Immature natural killer cell (primary cell): ENCODE measurements at regions not wholly inside any gene's neighbourhood (a gene's known extent, or its start where the extent isn't known, plus 50 kb on each side); places are given as distances from the start of the nearest gene placed in this dataset.

Experiments used
- DNase-seq, 3 donors: peaks; one replicate each; pipeline ENCODE4 v3.0.0; 2022; ENCODE audit warnings: mixed read lengths in 1 of 3
- H3K27ac Mint-ChIP-seq, 6 donors: one replicate each; pipeline ENCODE4 v1.8.0; 2020; ENCODE audit warnings: mixed read lengths in 6 of 6, mild to moderate bottlenecking in 5 of 6, inconsistent platforms in 4 of 6, moderate library complexity in 3 of 6
- H3K27me3 Mint-ChIP-seq, 3 donors: one replicate each; pipeline ENCODE4 v1.8.0; 2020 to 2021; ENCODE audit warnings: low read depth in 3 of 3, mild to moderate bottlenecking in 3 of 3, mixed read lengths in 3 of 3, moderate library complexity in 3 of 3, inconsistent platforms in 1 of 3
- H3K36me3 Mint-ChIP-seq, 3 donors: one replicate each; pipeline ENCODE4 v1.8.0; 2020; ENCODE audit warnings: mixed read lengths in 3 of 3, inconsistent platforms in 2 of 3, mild to moderate bottlenecking in 2 of 3
- H3K4me1 Mint-ChIP-seq, 2 donors: one replicate each; pipeline ENCODE4 v1.8.0; 2020; ENCODE audit warnings: inconsistent platforms in 2 of 2, mild to moderate bottlenecking in 2 of 2, mixed read lengths in 2 of 2, moderate library complexity in 1 of 2
- H3K4me3 Mint-ChIP-seq, 5 donors: one replicate each; pipeline ENCODE4 v1.8.0; 2020; ENCODE audit warnings: mild to moderate bottlenecking in 5 of 5, mixed read lengths in 5 of 5, inconsistent platforms in 3 of 5, moderate library complexity in 3 of 5
- H3K9me3 Mint-ChIP-seq, 6 donors: one replicate each; pipeline ENCODE4 v1.8.0; 2020; ENCODE audit warnings: mild to moderate bottlenecking in 6 of 6, mixed read lengths in 6 of 6, inconsistent platforms in 4 of 6, moderate library complexity in 3 of 6

DNA sequence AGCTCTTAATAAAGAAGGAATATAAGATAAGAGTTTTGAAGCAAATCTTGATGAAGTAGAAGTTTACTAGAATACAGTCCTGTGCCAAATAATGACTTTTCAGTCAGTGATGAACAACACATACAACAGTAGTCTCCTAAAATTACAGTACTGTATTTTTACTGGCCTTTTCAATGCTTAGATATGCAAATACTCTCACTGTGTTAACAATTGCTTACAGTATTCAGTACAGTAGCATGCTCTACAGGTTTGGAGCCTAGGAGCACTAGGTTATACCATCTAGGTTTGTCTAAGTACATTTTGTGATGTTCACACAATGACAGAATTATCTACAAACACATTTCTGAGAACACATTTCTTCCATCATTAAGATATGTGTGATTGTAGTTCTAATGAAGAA, 316.7 kb upstream of the KLHL1 start:
- Mint-ChIP-seq H3K27me3 (no peaks in the 10 kb centered on the region), H3K27ac (no peak overlapping the region), H3K4me3 (no peak overlapping the region), H3K9me3 (peaks cover 6 to 24% (median 9%) of the 10 kb centered on the region in 6 donors), H3K4me1 (no peaks in the 10 kb centered on the region), H3K36me3 (peaks cover 0 to 3% (median 0%) of the 10 kb centered on the region in 3 donors)
- DNase-seq, result no peak

DNA sequence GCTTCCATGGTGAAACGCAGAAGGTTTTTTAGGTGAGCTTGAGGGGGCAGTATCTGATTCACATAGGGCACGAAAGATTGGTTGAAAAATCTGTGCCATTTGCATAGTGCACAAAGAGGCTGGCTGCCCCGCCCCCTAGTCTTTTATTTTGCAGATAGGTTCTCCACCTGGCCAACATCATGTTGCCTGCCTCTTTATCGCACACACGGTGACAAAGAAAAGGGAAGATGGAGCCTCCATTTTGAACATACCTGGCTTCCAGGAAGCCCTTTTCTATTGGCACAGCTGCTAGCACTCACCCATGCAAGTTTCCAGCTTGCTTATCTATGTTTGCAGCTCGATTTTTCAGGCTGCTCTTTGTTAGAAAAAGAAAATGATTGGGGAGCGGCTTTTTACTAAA, 316.2 kb upstream of the KLHL1 start:
- H3K27me3 Mint-ChIP-seq, result no peaks in the 10 kb centered on the region
- H3K27ac Mint-ChIP-seq, result no peak overlapping the region
- H3K4me1 Mint-ChIP-seq, result no peaks in the 10 kb centered on the region
- peaks cover 0 to 3% (median 0%) of the 10 kb centered on the region in 3 donors for H3K36me3 Mint-ChIP-seq
- peaks cover 4 to 24% (median 8%) of the 10 kb centered on the region in 6 donors for H3K9me3 Mint-ChIP-seq
- no peak for DNase-seq
- H3K4me3 Mint-ChIP-seq, result no peak overlapping the region

DNA sequence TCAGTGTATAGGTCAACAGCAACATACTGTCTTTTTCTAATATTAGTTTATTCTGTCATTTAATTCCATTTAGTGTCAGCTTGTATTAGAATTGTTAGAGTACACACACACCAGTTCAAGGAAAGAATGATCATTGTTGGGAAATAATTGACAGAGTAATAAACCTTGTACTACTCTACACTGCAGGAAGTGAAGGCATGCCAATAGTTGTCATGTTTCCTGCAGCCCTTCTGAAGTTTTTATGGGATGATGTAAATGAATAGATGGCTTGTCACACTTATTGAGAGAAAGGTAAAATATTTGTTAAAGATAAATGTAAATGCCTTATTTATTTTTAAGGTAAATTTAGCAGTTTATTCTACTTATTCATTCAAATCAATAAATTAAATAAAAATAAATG, 306.9 kb upstream of the KLHL1 start:
- Mint-ChIP-seq H3K9me3 (peaks cover 0 to 35% (median 23%) of the 10 kb centered on the region in 6 donors), H3K27ac (no peak overlapping the region), H3K27me3 (peaks cover 0 to 3% (median 0%) of the 10 kb centered on the region in 3 donors), H3K4me3 (no peak overlapping the region), H3K4me1 (no peaks in the 10 kb centered on the region), H3K36me3 (no peaks in the 10 kb centered on the region)
- DNase-seq, result no peak

DNA sequence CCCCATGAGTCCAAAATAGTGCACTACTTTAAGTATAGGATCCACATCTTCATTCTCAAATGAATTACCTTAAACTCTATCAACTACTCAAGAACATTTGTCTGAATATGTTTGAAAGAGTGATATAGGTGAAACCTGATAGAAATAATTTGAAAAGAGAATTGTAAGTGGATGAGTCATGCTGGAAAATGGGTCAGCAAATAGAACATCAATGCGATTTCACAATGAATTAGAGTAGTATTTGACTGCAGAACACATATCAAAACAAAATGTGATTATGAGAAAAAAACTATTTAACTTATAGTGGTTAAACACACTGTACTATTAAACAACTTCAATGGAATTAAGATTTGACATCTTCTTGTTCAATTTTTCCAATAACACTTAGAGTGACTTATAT, 300.6 kb upstream of the KLHL1 start:
- H3K4me1 Mint-ChIP-seq, result no peaks in the 10 kb centered on the region
- peaks cover 0 to 2% (median 0%) of the 10 kb centered on the region in 3 donors for H3K27me3 Mint-ChIP-seq
- no peaks in the 10 kb centered on the region for H3K36me3 Mint-ChIP-seq
- H3K27ac Mint-ChIP-seq, result no peak overlapping the region
- no peak for DNase-seq
- H3K4me3 Mint-ChIP-seq, result no peak overlapping the region
- peaks cover 3 to 36% (median 21%) of the 10 kb centered on the region in 6 donors for H3K9me3 Mint-ChIP-seq

DNA sequence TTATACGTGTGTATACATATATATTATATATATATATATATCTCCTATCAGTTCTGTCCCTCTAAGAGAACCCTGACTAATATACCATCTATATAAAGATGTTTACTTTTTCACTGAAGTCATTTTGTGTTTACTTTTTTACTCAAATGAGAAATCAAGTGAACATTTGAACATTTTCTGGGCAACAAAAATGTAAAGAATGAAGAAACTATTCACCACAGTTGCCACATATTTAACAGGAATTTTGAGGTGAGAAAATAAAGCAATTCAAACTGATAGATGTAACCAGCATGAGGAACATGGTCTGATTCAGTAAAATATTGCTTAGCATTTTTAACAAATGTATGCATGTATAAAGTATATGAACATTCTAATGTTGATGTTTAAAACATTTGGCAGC, 299.2 kb upstream of the KLHL1 start:
- H3K9me3 Mint-ChIP-seq, result peaks cover 3 to 27% (median 14%) of the 10 kb centered on the region in 6 donors
- no peaks in the 10 kb centered on the region for H3K4me1 Mint-ChIP-seq
- H3K27ac Mint-ChIP-seq, result no peak overlapping the region
- no peaks in the 10 kb centered on the region for H3K36me3 Mint-ChIP-seq
- H3K4me3 Mint-ChIP-seq, result no peak overlapping the region
- no peak for DNase-seq
- H3K27me3 Mint-ChIP-seq, result peaks cover 0 to 2% (median 0%) of the 10 kb centered on the region in 3 donors

DNA sequence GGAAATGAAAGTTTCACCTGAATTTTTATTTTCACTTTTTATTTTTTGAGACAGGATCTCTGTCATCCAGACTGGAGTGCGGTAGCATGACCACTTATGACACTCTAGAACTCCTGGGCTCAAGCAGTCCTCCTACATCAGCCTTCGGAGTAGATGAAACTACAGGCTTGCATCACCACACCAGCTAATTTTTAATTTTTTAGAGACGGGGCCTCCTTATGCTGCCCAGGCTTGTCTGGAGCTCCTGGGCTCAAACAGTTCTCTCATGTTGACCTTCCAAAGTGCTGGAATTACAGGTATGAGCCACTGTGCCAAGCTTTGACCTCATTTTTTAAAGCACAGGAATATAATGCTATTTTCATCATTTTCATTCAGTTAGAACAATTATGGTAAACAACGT, 297.0 kb upstream of the KLHL1 start:
- Mint-ChIP-seq H3K9me3 (peaks cover 3 to 27% (median 10%) of the 10 kb centered on the region in 6 donors), H3K27me3 (no peaks in the 10 kb centered on the region)

DNA sequence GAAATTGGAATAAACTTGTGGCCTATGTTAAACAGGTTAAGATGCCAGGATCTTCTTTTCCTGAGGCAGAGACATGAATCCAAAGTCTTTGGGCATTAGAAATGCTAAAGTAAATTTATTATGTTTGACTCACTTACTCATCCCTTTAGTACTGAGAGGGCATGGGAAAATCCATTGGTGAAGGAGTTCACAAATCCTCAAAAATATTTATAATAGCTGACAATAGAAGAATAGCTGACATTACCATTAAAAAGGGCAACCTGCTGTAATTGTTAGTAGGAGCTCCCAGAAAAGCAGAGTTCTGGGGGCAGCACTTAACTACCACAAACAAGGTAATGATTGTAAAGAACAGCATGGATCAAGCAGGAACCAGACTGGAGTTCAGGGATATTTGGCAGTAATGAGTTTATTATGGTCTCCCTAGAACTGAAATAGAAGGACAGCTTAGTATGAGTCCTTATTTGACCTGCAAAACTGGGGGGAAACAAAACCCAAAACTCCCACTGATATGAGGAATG, 285.8 kb upstream of the KLHL1 start:
- H3K36me3 Mint-ChIP-seq, result no peaks in the 10 kb centered on the region
- H3K27ac Mint-ChIP-seq, result no peak overlapping the region
- peaks cover 7 to 31% (median 17%) of the 10 kb centered on the region in 6 donors for H3K9me3 Mint-ChIP-seq
- no peak overlapping the region for H3K4me3 Mint-ChIP-seq
- H3K4me1 Mint-ChIP-seq, result no peaks in the 10 kb centered on the region
- no peak for DNase-seq
- peaks cover 0 to 2% (median 0%) of the 10 kb centered on the region in 3 donors for H3K27me3 Mint-ChIP-seq

More for the DNA sequence above, 297.0 kb upstream of the KLHL1 start:
- no peak overlapping the region for H3K27ac Mint-ChIP-seq
- H3K36me3 Mint-ChIP-seq, result no peaks in the 10 kb centered on the region
- no peak for DNase-seq
- no peaks in the 10 kb centered on the region for H3K4me1 Mint-ChIP-seq
- H3K4me3 Mint-ChIP-seq, result no peak overlapping the region

DNA sequence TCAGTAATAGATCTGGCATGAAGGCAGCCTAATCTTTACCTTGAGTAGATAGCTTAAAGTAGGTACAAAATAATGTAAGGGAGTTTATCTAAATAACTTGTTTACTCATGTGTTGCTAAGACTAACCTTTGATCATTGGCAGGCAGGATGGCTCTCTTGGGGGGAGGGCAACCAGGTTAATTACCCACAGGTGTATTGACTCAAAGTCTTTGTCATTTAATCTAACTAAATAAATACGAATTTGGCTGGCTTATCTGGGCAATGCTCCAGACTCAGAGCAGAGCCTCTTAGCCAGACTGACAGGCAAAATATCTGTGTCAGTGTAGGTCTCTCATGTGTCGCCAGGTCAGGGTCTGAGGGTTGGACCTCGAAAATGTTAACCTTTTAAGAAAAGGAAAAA, 283.4 kb upstream of the KLHL1 start:
- H3K4me3 Mint-ChIP-seq, result no peak overlapping the region
- H3K36me3 Mint-ChIP-seq, result no peaks in the 10 kb centered on the region
- no peaks in the 10 kb centered on the region for H3K27me3 Mint-ChIP-seq
- H3K27ac Mint-ChIP-seq, result no peak overlapping the region
- H3K4me1 Mint-ChIP-seq, result no peaks in the 10 kb centered on the region
- no peak for DNase-seq
- H3K9me3 Mint-ChIP-seq, result peaks cover 4 to 29% (median 13%) of the 10 kb centered on the region in 6 donors

DNA sequence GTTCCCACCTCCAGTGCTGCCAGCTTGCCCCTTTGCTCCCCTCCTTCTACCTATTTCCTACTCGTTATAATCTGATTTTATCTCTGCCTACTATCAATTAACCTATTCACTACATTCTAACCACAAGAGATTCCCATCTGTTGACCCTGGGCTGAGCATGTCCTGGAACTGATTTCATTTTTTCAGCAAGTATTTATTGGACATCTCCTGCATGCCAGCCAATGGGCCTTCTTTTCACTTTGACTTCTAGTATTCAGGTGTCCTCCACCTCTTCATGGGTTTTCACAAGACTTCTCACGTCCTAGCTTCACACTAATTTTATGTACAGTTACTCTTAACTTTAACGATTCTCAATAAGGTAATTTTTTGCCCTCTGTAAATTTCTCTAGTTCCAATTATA, 282.7 kb upstream of the KLHL1 start:
- H3K9me3 Mint-ChIP-seq, result peaks cover 4 to 29% (median 13%) of the 10 kb centered on the region in 6 donors
- DNase-seq, result no peak
- H3K4me1 Mint-ChIP-seq, result no peaks in the 10 kb centered on the region
- H3K27me3 Mint-ChIP-seq, result no peaks in the 10 kb centered on the region
- H3K36me3 Mint-ChIP-seq, result no peaks in the 10 kb centered on the region
- H3K4me3 Mint-ChIP-seq, result no peak overlapping the region
- H3K27ac Mint-ChIP-seq, result no peak overlapping the region

DNA sequence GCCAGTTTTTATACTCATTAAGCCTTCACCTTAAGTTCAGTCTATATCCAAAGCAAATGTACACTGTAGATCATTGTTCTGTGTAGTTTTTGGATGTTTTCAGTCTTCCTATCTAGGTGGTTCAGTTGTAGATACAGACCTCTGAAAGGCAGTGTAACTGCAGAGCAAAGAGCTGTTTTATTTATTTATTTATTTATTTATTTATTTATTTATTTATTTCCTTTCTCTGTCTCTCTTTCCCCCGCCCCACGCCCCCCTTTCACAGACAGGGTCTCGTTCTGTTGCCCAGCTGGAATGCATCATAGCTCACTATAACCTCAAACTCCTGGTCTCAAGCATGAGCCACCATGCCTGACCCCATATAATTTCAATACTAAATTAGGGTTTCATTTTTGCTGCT, 281.8 kb upstream of the KLHL1 start:
- no peak for DNase-seq
- Mint-ChIP-seq H3K9me3 (peaks cover 4 to 31% (median 14%) of the 10 kb centered on the region in 6 donors), H3K27me3 (no peaks in the 10 kb centered on the region), H3K27ac (no peak overlapping the region), H3K36me3 (no peaks in the 10 kb centered on the region), H3K4me1 (no peaks in the 10 kb centered on the region), H3K4me3 (no peak overlapping the region)

DNA sequence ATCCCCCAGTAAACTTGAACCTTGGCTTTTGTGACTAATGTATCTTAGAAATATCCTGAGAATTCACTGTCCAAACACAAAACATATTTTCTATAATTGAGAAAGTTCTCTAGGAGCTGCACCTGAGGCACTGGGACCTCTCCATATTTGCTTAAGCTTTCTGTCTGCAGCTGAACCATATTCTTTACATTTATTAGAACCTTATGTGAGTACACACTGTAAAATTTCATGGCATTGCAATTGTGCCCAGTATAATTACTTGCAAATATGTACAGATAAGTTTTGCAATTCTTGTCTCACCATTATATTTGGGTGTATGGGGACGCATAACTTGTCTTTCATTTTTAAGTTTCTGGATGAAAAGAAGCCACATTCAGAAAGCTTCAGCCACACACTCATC, 280.7 kb upstream of the KLHL1 start:
- no peaks in the 10 kb centered on the region for H3K4me1 Mint-ChIP-seq
- peaks cover 4 to 35% (median 15%) of the 10 kb centered on the region in 6 donors for H3K9me3 Mint-ChIP-seq
- DNase-seq, result no peak
- no peaks in the 10 kb centered on the region for H3K27me3 Mint-ChIP-seq
- H3K36me3 Mint-ChIP-seq, result no peaks in the 10 kb centered on the region
- no peak overlapping the region for H3K27ac Mint-ChIP-seq
- no peak overlapping the region for H3K4me3 Mint-ChIP-seq

DNA sequence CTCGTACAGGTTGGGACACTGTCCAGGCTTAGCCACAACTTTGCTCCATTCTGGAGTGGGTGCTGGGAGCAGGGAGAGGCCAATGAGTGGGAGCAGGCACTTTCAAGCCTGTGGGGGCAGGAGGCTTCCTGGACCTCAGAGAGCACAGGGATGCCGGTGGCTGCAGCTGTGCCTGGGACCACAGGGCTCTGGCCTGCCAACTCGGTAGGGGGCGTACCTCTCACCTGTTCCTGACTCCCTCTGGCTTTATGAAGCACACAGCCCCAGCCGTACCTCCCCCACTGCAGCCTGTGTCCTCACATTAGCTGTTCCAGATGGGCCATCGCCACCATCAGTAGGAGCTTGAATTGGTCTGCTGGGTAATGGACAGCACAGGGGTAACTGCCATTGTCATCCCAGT, 278.7 kb upstream of the KLHL1 start:
- no peak for DNase-seq
- Mint-ChIP-seq H3K4me3 (no peak overlapping the region), H3K27me3 (no peaks in the 10 kb centered on the region), H3K27ac (no peak overlapping the region), H3K36me3 (no peaks in the 10 kb centered on the region), H3K4me1 (no peaks in the 10 kb centered on the region), H3K9me3 (peaks cover 6 to 38% (median 11%) of the 10 kb centered on the region in 6 donors)

DNA sequence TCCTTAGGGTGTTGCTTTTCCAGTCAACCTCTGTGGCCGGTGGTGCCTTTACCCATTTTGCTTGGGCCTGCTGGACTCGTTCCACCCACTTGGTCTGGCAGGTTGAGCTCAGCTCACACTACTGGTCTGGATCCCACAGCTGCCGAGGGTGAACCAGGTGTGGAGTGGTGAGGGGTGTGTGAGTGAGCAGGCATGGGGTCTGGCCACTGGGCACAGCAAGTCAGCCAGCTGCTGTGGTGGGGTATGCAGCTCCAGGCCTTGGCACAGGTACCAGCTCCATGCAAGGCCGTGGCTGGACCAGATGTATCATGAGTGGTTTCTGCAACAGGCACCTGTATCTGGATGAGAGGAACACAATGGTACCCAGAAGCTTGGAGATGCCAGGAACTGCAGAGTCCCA, 277.6 kb upstream of the KLHL1 start:
- Mint-ChIP-seq H3K4me1 (no peaks in the 10 kb centered on the region), H3K4me3 (no peak overlapping the region), H3K27me3 (no peaks in the 10 kb centered on the region), H3K36me3 (no peaks in the 10 kb centered on the region), H3K9me3 (peaks cover 5 to 33% (median 7%) of the 10 kb centered on the region in 6 donors), H3K27ac (no peak overlapping the region)
- DNase-seq, result no peak

DNA sequence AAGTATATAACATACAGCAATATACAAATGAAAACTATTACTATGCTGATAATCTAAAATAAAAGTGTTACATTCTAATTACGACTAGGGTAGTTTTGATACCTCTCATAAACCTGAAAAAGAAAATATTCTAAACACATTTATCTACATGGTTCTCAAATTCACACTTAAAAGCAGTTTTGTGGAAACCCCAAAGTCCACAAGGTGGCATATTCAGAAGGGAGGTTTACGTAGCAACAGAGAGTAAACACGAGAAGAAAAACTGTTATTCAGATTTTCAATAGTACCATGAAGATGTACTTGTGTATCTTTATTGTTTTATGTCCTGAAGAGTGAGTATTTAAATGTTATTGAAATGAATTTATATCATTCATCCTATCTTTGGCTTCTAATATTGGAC, 275.9 kb upstream of the KLHL1 start:
- no peak overlapping the region for H3K27ac Mint-ChIP-seq
- no peaks in the 10 kb centered on the region for H3K4me1 Mint-ChIP-seq
- no peak overlapping the region for H3K4me3 Mint-ChIP-seq
- H3K27me3 Mint-ChIP-seq, result no peaks in the 10 kb centered on the region
- peaks cover 5 to 33% (median 9%) of the 10 kb centered on the region in 6 donors for H3K9me3 Mint-ChIP-seq
- DNase-seq, result no peak
- H3K36me3 Mint-ChIP-seq, result no peaks in the 10 kb centered on the region

DNA sequence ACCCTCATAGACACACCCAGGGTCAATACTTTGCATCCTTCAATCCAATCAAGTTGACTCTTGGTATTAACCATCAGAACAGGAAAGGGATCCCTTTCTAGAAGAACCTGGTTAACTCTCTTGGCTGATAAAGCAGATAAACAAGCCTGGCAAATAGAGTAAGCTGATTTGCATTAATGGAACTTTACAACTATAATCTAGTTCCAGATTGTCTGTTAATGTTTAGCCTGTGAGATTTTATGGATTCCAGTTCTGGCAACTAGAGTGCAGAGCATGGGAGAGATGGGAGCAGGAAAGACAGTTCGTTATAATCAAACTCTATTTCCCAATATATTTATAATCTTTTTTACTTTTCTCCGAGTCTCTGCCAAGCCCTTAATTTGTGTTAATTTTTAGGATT, 272.6 kb upstream of the KLHL1 start:
- H3K27me3 Mint-ChIP-seq, result no peaks in the 10 kb centered on the region
- no peaks in the 10 kb centered on the region for H3K4me1 Mint-ChIP-seq
- no peak for DNase-seq
- peaks cover 7 to 35% (median 11%) of the 10 kb centered on the region in 6 donors for H3K9me3 Mint-ChIP-seq
- no peak overlapping the region for H3K4me3 Mint-ChIP-seq
- H3K27ac Mint-ChIP-seq, result no peak overlapping the region
- H3K36me3 Mint-ChIP-seq, result no peaks in the 10 kb centered on the region
